ENCODE measurements at regions not wholly inside any gene's neighbourhood (a gene's known extent, or its start where the extent isn't known, plus 50 kb on each side); places are given as distances from the start of the nearest gene placed in this dataset.
A peak's percentile ranks its signal among the peaks of the same experiment; 100 is the strongest.

GRCh38 chr2:58866040-58866439 lies 624.9 kb upstream of the FANCL start:
- TF ChIP-seq CTCF (conservative IDR thresholded peaks at IDR 0.05), result no peak
- peak; percentile 90 for DNase-seq
- Mint-ChIP-seq H3K27ac (no peak overlapping the region), H3K36me3 (ENCODE audit: low read depth) (no peaks in the 10 kb centered on the region), H3K27me3 (ENCODE audit: insufficient read depth) (no peaks in the 10 kb centered on the region), H3K4me1 (peaks cover 24% of the 10 kb centered on the region), H3K9me3 (no peaks in the 10 kb centered on the region), H3K4me3 (no peak overlapping the region)
- Histone ChIP-seq H3K27ac (ENCODE audit: low read depth, low read length) (no peak overlapping the region), H3K27me3 (ENCODE audit: control insufficient read depth, insufficient read depth, low read length, poor library complexity, severe bottlenecking) (no peaks in the 10 kb centered on the region), H3K9me3 (ENCODE audit: control insufficient read depth, low read length) (no peaks in the 10 kb centered on the region), H3K4me1 (ENCODE audit: control insufficient read depth, insufficient read depth, low read length) (peaks cover 2% of the 10 kb centered on the region), H3K9ac (ENCODE audit: extremely low read depth, low read length, poor library complexity, severe bottlenecking) (no peak overlapping the region), H3K4me3 (ENCODE audit: low read length) (no peak overlapping the region), H3K36me3 (ENCODE audit: control insufficient read depth, insufficient read depth, low read length) (no peaks in the 10 kb centered on the region)
- WGBS, 2 experiments (ENCODE audit: insufficient coverage in 1 of 2, insufficient read length in 1 of 2), result 8 to 10% methylated on average over 3 to 6 of the region's 6 CpGs

GRCh38 chr2:58865436-58865835 lies 624.3 kb upstream of the FANCL start:
- no peaks in the 10 kb centered on the region for H3K9me3 ChIP-seq (ENCODE audit: control insufficient read depth, low read length)
- H3K27ac ChIP-seq (ENCODE audit: low read depth, low read length), result no peak overlapping the region
- H3K4me3 ChIP-seq (ENCODE audit: low read length), result no peak overlapping the region
- Mint-ChIP-seq H3K9me3 (no peaks in the 10 kb centered on the region), H3K27ac (no peak overlapping the region), H3K4me3 (no peak overlapping the region), H3K4me1 (peaks cover 24% of the 10 kb centered on the region), H3K27me3 (ENCODE audit: insufficient read depth) (no peaks in the 10 kb centered on the region), H3K36me3 (ENCODE audit: low read depth) (no peaks in the 10 kb centered on the region)
- WGBS, 2 experiments (ENCODE audit: insufficient coverage in 1 of 2, insufficient read length in 1 of 2), result 91% methylated on average over 1 of the region's 1 CpG; no CpG with 5 or more reads in 1 of the 2 experiments
- H3K9ac ChIP-seq (ENCODE audit: extremely low read depth, low read length, poor library complexity, severe bottlenecking), result no peak overlapping the region
- peaks cover 2% of the 10 kb centered on the region for H3K4me1 ChIP-seq (ENCODE audit: control insufficient read depth, insufficient read depth, low read length)
- no peak for TF ChIP-seq CTCF (conservative IDR thresholded peaks at IDR 0.05)
- DNase-seq, result no peak
- H3K27me3 ChIP-seq (ENCODE audit: control insufficient read depth, insufficient read depth, low read length, poor library complexity, severe bottlenecking), result no peaks in the 10 kb centered on the region
- H3K36me3 ChIP-seq (ENCODE audit: control insufficient read depth, insufficient read depth, low read length), result no peaks in the 10 kb centered on the region

- no peak overlapping the region for H3K4me3 Mint-ChIP-seq
- H3K9me3 Mint-ChIP-seq, result no peaks in the 10 kb centered on the region
Observed at GRCh38 chr2:58862244-58862643, 621.1 kb upstream of the FANCL start.

More at GRCh38 chr2:58862244-58862643, 621.1 kb upstream of the FANCL start:
- Histone ChIP-seq H3K9ac (ENCODE audit: extremely low read depth, low read length, poor library complexity, severe bottlenecking) (no peak overlapping the region), H3K36me3 (ENCODE audit: control insufficient read depth, insufficient read depth, low read length) (no peaks in the 10 kb centered on the region), H3K9me3 (ENCODE audit: control insufficient read depth, low read length) (peaks cover 4% of the 10 kb centered on the region), H3K27me3 (ENCODE audit: control insufficient read depth, insufficient read depth, low read length, poor library complexity, severe bottlenecking) (no peaks in the 10 kb centered on the region), H3K27ac (ENCODE audit: low read depth, low read length) (no peak overlapping the region), H3K4me3 (ENCODE audit: low read length) (no peak overlapping the region), H3K4me1 (ENCODE audit: control insufficient read depth, insufficient read depth, low read length) (peaks cover 2% of the 10 kb centered on the region)
- DNase-seq, result no peak
- Mint-ChIP-seq H3K4me1 (peaks cover 26% of the 10 kb centered on the region), H3K27ac (no peak overlapping the region), H3K27me3 (ENCODE audit: insufficient read depth) (no peaks in the 10 kb centered on the region), H3K36me3 (ENCODE audit: low read depth) (no peaks in the 10 kb centered on the region)
- no peak for TF ChIP-seq CTCF (conservative IDR thresholded peaks at IDR 0.05)
- WGBS, 2 experiments (ENCODE audit: insufficient coverage in 1 of 2, insufficient read length in 1 of 2), result 94 to 97% methylated on average over 3 of the region's 3 CpGs

All from endodermal cell (in vitro differentiated cells).